Colonic mucosa (tissue), 4 donors: ENCODE measurements at regions not wholly inside any gene's neighbourhood (a gene's known extent, or its start where the extent isn't known, plus 50 kb on each side); places are given as distances from the start of the nearest gene placed in this dataset.

Experiments
- DNase-seq: peaks from one replicate; pipeline ENCODE4 v3.0.0-alpha.2; 2020
- H3K27ac ChIP-seq: fragments of 200-600 bp; one replicate; pipeline ENCODE4 v1.8.0; 2021
- H3K27me3 ChIP-seq: fragments of 200-600 bp; one replicate; pipeline ENCODE4 v1.8.0; 2021
- H3K36me3 ChIP-seq: fragments of 200-600 bp; one replicate; pipeline ENCODE4 v1.8.0; 2021
- H3K4me1 ChIP-seq: fragments of 200-600 bp; one replicate; pipeline ENCODE4 v1.8.0; 2021; ENCODE audit warnings: mild to moderate bottlenecking
- H3K4me3 ChIP-seq: fragments of 200-600 bp; one replicate; pipeline ENCODE4 v1.8.0; 2021
- H3K9ac ChIP-seq, 2 donors: one replicate each; pipeline ENCODE4 v1.7.0; 2013; ENCODE audit warnings: control low read depth in 2 of 2, low read depth in 2 of 2, low read length in 2 of 2
- H3K9me3 ChIP-seq: fragments of 200-600 bp; one replicate; pipeline ENCODE4 v1.8.0; 2021
- intact Hi-C: fragments of 100-400 bp; cut with DNase I; formaldehyde crosslinking; loops from one replicate; pipeline ENCODE4 v1.14.1; 2022
- TF ChIP-seq, protein P1 (sequence below): fragments of 200-600 bp; IDR thresholded peaks from one replicate; pipeline ENCODE4 v1.8.0; 2022; ENCODE audit warnings: antibody characterized with exemption, mild to moderate bottlenecking
- donor health status: healthy.
- donor health status: DM: no; HTN: no; CAD: no.
- donor health status: DM: no; HTN: no; CAD: no.

DNA sequence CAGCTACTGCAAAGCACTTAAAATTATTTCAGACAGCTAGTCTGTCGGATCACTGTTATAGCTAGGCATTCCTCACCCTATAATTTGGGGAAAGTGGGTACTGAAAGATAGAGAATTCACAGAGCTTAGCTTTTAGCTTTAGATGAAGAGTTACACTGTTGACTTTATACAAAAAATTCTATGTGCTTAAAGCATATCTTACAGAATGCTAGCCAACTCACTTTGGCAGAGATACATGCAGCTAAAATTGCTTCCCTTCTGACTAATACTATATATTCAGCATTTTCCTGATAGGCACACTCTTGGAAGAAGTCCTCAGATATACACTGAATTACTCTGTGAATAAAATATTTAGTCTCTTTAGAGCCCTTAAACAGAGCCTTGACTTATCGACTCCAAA is 353.5 kb upstream of the STEAP1 start:
- Histone ChIP-seq H3K9me3 (no peaks in the 10 kb centered on the region), H3K9ac (no peak overlapping the region), H3K36me3 (no peaks in the 10 kb centered on the region), H3K4me1 (no peaks in the 10 kb centered on the region), H3K27me3 (no peaks in the 10 kb centered on the region), H3K4me3 (no peak overlapping the region), H3K27ac (no peak overlapping the region)
- TF ChIP-seq, protein P1, sequence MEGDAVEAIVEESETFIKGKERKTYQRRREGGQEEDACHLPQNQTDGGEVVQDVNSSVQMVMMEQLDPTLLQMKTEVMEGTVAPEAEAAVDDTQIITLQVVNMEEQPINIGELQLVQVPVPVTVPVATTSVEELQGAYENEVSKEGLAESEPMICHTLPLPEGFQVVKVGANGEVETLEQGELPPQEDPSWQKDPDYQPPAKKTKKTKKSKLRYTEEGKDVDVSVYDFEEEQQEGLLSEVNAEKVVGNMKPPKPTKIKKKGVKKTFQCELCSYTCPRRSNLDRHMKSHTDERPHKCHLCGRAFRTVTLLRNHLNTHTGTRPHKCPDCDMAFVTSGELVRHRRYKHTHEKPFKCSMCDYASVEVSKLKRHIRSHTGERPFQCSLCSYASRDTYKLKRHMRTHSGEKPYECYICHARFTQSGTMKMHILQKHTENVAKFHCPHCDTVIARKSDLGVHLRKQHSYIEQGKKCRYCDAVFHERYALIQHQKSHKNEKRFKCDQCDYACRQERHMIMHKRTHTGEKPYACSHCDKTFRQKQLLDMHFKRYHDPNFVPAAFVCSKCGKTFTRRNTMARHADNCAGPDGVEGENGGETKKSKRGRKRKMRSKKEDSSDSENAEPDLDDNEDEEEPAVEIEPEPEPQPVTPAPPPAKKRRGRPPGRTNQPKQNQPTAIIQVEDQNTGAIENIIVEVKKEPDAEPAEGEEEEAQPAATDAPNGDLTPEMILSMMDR, result no peak
- DNase-seq, result no peak
- intact Hi-C loops, result no loop called here

DNA sequence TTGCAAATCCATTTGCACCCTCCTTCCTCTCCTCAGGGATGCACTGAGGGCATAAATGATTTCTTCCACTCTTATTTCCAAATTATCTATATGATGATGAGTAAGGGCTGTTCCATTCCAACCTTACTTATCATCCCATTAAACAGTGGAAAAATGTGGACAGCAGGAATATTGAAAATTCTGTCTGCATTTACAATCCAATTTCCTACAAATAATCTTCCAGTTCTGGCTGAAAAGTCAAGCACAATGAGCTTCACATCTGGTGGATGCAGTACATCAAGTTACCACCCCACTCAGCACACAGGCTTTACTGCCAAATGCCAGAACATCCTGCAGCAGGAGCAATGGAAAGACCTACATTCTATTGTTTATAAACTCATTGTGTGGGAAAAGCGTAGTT is 345.0 kb upstream of the STEAP1 start:
- no peaks in the 10 kb centered on the region for H3K9me3 ChIP-seq
- H3K9ac ChIP-seq, result no peak overlapping the region
- H3K4me1 ChIP-seq, result no peaks in the 10 kb centered on the region
- H3K36me3 ChIP-seq, result no peaks in the 10 kb centered on the region
- H3K27me3 ChIP-seq, result no peaks in the 10 kb centered on the region
- intact Hi-C loops, result no loop called here
- no peak overlapping the region for H3K4me3 ChIP-seq
- no peak overlapping the region for H3K27ac ChIP-seq
- no peak for DNase-seq
- TF ChIP-seq, protein P1, result no peak

DNA sequence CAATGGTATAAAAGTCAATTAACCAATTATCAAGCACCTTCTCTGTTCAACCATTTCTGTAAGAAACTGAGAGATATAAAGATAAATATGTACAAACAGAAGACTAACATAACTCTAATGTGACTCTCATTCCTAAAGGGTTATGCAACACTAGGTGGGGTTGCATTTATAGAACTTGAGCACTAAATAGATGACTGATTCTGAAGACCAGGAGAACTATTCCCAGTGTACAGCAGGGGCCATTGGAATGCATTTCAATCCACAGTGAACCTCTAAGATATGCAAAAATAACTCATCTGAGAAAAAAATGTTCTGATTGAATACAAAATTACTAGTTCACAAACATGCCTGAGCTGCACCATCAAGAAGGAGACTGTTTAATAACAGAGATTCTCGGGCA is 341.2 kb upstream of the STEAP1 start:
- DNase-seq, result no peak
- TF ChIP-seq, protein P1, result no peak
- Histone ChIP-seq H3K9ac (no peak overlapping the region), H3K9me3 (no peaks in the 10 kb centered on the region), H3K27me3 (no peaks in the 10 kb centered on the region), H3K4me1 (no peaks in the 10 kb centered on the region), H3K27ac (no peak overlapping the region), H3K4me3 (no peak overlapping the region), H3K36me3 (no peaks in the 10 kb centered on the region)
- intact Hi-C loops, result no loop called here

DNA sequence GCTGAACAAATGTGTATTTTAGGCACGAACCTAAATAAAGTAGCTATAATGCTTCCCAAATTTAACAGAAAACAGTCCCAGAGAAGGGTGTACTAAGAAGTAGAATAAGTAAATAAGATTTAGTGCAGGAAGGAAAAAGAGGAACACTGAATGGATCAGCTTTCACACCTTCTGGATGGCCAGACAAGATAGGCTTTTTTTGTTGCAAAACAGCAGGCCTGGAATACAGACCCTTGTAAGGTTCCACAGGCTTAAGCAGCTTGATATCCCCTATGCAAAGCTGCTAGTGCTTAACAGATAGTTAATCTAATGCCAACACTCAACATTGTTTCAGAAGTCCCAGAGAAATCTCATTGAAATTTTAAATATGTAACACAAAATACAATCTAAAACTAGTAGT is 328.1 kb upstream of the STEAP1 start:
- TF ChIP-seq, protein P1, result no peak
- DNase-seq, result no peak

DNA sequence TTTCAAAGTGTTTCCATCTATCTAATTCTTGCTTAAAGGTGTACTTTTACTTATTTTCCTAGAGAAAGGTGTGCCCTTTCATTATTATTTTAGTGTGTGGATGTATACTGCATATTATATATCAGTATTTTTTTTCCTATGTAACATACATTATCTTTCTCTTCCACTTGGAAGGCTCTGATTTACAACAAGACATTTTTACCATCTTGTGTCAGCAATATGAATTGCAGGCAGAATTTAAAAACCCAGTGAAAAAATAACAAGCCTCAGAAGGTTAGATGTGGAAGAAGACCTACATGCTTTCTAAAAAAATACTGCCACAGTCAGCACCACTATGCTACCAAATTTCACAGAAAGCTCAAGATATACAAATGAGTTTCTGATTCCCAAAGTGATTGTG is 327.7 kb upstream of the STEAP1 start:
- H3K36me3 ChIP-seq, result no peaks in the 10 kb centered on the region
- TF ChIP-seq, protein P1, result no peak
- H3K4me1 ChIP-seq, result no peaks in the 10 kb centered on the region

More for the DNA sequence above, 328.1 kb upstream of the STEAP1 start:
- no peak overlapping the region for H3K4me3 ChIP-seq
- H3K27me3 ChIP-seq, result no peaks in the 10 kb centered on the region
- H3K9ac ChIP-seq, result no peak overlapping the region
- H3K36me3 ChIP-seq, result no peaks in the 10 kb centered on the region
- no peaks in the 10 kb centered on the region for H3K4me1 ChIP-seq
- intact Hi-C loops, result no loop called here
- no peak overlapping the region for H3K27ac ChIP-seq
- no peaks in the 10 kb centered on the region for H3K9me3 ChIP-seq

DNA sequence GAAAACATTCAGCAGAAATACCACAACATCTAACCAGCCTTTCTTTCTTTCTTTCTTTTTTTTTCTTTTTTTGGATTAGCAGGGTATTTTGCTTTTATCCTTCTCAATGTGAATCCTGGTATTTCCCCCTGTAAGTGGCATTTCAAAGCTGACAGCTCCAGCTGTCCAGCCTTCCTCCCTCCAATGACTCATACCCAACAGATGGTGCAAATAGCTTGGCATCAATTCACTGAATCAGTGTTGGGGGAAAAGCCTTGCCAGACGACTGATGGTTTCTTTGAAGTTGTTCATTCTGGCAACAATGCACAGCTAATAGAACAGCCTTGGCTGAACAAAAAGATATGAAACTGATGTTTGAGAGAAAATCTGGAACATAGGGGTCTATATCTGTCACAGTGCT is 316.8 kb upstream of the STEAP1 start:
- Histone ChIP-seq H3K9me3 (no peaks in the 10 kb centered on the region), H3K27me3 (no peaks in the 10 kb centered on the region), H3K36me3 (no peaks in the 10 kb centered on the region), H3K4me1 (no peaks in the 10 kb centered on the region), H3K9ac (no peak overlapping the region), H3K27ac (no peak overlapping the region), H3K4me3 (no peak overlapping the region)
- intact Hi-C loops, result no loop called here
- TF ChIP-seq, protein P1, result no peak
- no peak for DNase-seq

More for the DNA sequence above, 327.7 kb upstream of the STEAP1 start:
- Histone ChIP-seq H3K27ac (no peak overlapping the region), H3K9ac (no peak overlapping the region), H3K4me3 (no peak overlapping the region), H3K9me3 (no peaks in the 10 kb centered on the region), H3K27me3 (no peaks in the 10 kb centered on the region)
- no peak for DNase-seq
- intact Hi-C loops, result no loop called here
